ENCODE measurements at regions not wholly inside any gene's neighbourhood (a gene's known extent, or its start where the extent isn't known, plus 50 kb on each side); places are given as distances from the start of the nearest gene placed in this dataset.

DNA sequence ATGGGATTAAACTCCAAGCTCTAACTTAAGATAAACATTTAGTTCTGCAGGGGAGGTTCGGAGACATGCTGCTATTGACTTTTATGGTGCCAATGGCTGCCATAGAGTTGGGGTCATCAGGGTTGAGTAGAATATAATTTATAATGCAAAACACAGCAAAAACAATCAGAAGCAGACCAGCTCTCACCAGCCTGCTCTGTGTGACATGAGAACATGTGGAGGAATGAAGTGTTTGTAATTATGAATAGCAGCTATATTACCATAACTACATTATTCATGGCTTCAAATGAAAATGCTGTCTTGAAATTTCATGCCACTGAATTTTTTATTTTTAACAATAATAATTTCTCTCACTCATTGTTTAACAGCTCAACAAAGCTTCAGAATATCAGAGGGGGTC is 645.6 kb upstream of the CDH8 start:
- Histone ChIP-seq H3K27me3 (no peaks in the 10 kb centered on the region), H3K9me3 (peaks cover 0 to 7% of the 10 kb centered on the region in 2 donors), H3K36me3 (no peaks in the 10 kb centered on the region), H3K4me1 (no peaks in the 10 kb centered on the region), H3K4me3 (no peak overlapping the region), H3K27ac (no peak overlapping the region)
- intact Hi-C loops (cut with DNase I), result no loop called here
- no peak for DNase-seq (ENCODE audit: low spot score in 2 of 2)
- no peak for TF ChIP-seq CTCF (IDR thresholded peaks at IDR 0.05)

GRCh38 chr16:62678796-62679195 is 642.6 kb upstream of the CDH8 start:
- Histone ChIP-seq H3K27me3 (no peaks in the 10 kb centered on the region), H3K36me3 (no peaks in the 10 kb centered on the region), H3K4me3 (no peak overlapping the region), H3K4me1 (no peaks in the 10 kb centered on the region), H3K27ac (no peak overlapping the region), H3K9me3 (peaks cover 0 to 7% of the 10 kb centered on the region in 2 donors)
- DNase-seq (ENCODE audit: low spot score in 2 of 2), result no peak
- no peak for TF ChIP-seq CTCF (IDR thresholded peaks at IDR 0.05)
- intact Hi-C loops (cut with DNase I), result no loop called here

- no peak for DNase-seq (ENCODE audit: low spot score in 2 of 2)
- Histone ChIP-seq H3K27me3 (no peaks in the 10 kb centered on the region), H3K4me3 (no peak overlapping the region), H3K27ac (no peak overlapping the region), H3K4me1 (no peaks in the 10 kb centered on the region), H3K9me3 (peaks cover 0 to 7% of the 10 kb centered on the region in 2 donors), H3K36me3 (no peaks in the 10 kb centered on the region)
- intact Hi-C loops (cut with DNase I), result no loop called here
- TF ChIP-seq CTCF (IDR thresholded peaks at IDR 0.05), result no peak
Measured at GRCh38 chr16:62676306-62676705, 640.1 kb upstream of the CDH8 start.

DNA sequence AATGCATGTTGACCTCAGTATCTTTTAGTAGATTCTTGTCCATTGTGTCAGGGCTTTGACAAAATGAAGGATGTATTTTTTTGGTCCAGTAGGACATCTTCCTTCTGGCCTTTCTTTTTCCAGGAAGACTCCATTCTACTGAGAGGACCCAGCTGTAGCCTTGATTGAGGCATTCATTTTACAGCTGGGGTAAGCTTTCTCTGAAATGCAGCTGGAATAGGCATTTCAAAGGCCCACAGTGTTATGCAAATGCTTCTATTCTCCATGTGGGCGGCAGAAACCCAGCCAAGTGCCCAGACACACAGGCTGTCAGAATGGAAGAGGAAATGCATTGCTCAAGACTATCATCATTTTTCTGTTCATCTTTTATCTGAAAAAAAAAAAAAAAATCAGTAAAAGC is 629.0 kb upstream of the CDH8 start:
- no peak overlapping the region for H3K4me3 ChIP-seq
- no peaks in the 10 kb centered on the region for H3K9me3 ChIP-seq
- no peaks in the 10 kb centered on the region for H3K36me3 ChIP-seq
- intact Hi-C loops (cut with DNase I), result no loop called here
- no peaks in the 10 kb centered on the region for H3K4me1 ChIP-seq
- H3K27ac ChIP-seq, result no peak overlapping the region
- TF ChIP-seq CTCF (IDR thresholded peaks at IDR 0.05), result no peak
- no peaks in the 10 kb centered on the region for H3K27me3 ChIP-seq
- DNase-seq (ENCODE audit: low spot score in 2 of 2), result no peak

DNA sequence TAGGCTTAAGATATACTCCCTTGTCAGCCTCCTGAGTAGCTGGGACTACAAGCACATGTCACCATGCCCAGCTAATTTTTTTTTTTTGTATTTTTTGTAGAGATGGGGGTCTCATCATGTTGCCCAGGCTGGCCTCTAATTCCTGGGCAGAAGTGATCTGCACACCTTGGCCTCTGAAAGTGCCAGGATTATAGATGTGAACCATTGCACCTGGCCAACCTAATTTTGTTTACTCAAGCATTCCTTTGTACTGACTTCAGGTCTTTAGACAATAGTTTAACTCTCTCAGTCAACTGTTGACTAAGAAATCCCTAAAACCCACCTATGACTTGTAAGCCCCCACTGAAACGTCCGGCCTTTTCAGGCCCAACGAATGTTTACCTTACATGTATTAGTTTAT is 628.3 kb upstream of the CDH8 start:
- Histone ChIP-seq H3K4me1 (no peaks in the 10 kb centered on the region), H3K36me3 (no peaks in the 10 kb centered on the region), H3K4me3 (no peak overlapping the region), H3K27me3 (no peaks in the 10 kb centered on the region), H3K27ac (no peak overlapping the region), H3K9me3 (no peaks in the 10 kb centered on the region)
- intact Hi-C loops (cut with DNase I), result no loop called here
- DNase-seq (ENCODE audit: low spot score in 2 of 2), result no peak
- TF ChIP-seq CTCF (IDR thresholded peaks at IDR 0.05), result no peak

DNA sequence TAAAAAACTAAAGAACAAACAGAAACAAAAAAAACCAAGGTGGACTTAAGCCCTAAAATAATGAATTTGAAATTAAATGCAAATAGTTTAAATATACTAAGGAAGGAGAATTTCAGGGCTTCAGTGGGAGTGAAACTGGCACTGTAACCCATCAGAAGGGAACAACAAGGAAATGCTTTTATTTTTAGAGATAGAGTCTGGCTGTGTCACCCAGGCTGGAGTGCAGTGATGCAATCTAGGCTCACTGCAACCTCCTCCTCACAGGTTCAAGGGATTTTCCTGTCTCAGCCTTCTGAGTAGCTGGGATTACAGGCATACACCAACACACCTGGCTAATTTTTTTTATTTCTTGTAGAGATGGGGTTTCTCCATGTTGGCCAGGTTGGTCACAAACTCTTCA is 625.2 kb upstream of the CDH8 start:
- Histone ChIP-seq H3K4me3 (no peak overlapping the region), H3K4me1 (no peaks in the 10 kb centered on the region), H3K27me3 (no peaks in the 10 kb centered on the region), H3K9me3 (no peaks in the 10 kb centered on the region), H3K27ac (no peak overlapping the region), H3K36me3 (no peaks in the 10 kb centered on the region)
- no peak for TF ChIP-seq CTCF (IDR thresholded peaks at IDR 0.05)
- no peak for DNase-seq (ENCODE audit: low spot score in 2 of 2)
- intact Hi-C loops (cut with DNase I), result no loop called here

All from ascending aorta (tissue), 2 donors.